ENCODE measurements at regions not wholly inside any gene's neighbourhood (a gene's known extent, or its start where the extent isn't known, plus 50 kb on each side); places are given as distances from the start of the nearest gene placed in this dataset.
"Not testable (repeated sequence)": the region's sequence is repeated elsewhere in the genome, so short reads cannot be mapped to it uniquely, and the experiment has no call there.

- no peak for DNase-seq (ENCODE audit: extremely low read depth, low read depth)
- TF ChIP-seq, protein P1, sequence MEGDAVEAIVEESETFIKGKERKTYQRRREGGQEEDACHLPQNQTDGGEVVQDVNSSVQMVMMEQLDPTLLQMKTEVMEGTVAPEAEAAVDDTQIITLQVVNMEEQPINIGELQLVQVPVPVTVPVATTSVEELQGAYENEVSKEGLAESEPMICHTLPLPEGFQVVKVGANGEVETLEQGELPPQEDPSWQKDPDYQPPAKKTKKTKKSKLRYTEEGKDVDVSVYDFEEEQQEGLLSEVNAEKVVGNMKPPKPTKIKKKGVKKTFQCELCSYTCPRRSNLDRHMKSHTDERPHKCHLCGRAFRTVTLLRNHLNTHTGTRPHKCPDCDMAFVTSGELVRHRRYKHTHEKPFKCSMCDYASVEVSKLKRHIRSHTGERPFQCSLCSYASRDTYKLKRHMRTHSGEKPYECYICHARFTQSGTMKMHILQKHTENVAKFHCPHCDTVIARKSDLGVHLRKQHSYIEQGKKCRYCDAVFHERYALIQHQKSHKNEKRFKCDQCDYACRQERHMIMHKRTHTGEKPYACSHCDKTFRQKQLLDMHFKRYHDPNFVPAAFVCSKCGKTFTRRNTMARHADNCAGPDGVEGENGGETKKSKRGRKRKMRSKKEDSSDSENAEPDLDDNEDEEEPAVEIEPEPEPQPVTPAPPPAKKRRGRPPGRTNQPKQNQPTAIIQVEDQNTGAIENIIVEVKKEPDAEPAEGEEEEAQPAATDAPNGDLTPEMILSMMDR (IDR thresholded peaks at IDR 0.05; ENCODE audit: low read depth, low read length): no peak
These were observed 470.3 kb upstream of the FRG2C start for GRCh38 chr3:75193797-75194196.

DNA sequence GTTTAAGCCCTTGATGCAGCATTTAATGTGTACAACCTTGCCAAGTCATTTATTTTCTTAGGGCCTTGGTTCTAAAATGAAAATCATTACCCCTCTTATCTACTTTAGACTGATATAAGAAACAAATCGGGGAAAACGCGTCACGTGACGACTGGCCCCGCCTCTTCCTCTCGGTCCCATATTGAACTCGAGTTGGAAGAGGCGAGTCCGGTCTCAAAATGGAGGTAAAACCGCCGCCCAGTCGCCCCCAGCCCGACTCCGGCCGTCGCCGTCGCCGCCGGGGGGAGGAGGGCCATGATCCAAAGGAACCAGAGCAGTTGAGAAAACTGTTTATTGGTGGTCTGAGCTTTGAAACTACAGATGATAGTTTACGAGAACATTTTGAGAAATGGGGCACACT, 449.8 kb upstream of the FRG2C start:
- not testable (repeated sequence) for DNase-seq (ENCODE audit: extremely low read depth, low read depth)

DNA sequence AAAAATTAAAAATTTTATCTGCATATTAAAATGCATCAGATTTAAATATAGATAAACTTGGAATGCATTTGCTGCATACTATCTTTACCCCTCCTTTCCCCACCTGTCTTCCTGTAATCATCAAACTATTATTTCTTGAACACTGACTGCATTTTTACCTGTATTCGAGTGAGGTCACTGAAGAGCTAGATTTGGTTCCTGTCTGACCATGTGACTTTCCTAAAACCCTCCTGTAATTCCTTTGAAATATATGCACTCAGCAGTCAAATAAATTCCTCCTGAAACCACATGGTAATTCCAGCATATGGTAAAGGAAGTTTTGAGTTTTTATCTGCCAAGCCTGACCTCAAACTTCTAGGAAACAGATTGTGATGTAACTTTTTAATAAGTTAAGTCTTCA, 445.6 kb upstream of the FRG2C start:
- DNase-seq (ENCODE audit: extremely low read depth, low read depth): no peak
- TF ChIP-seq, protein P1 (IDR thresholded peaks at IDR 0.05; ENCODE audit: low read depth, low read length): no peak

- DNase-seq (ENCODE audit: extremely low read depth, low read depth): no peak
These were observed 443.2 kb upstream of the FRG2C start for GRCh38 chr3:75220932-75221331.

GRCh38 chr3:75224412-75224811, 439.7 kb upstream of the FRG2C start:
- TF ChIP-seq, protein P1 (IDR thresholded peaks at IDR 0.05; ENCODE audit: low read depth, low read length): no peak
- no peak for DNase-seq (ENCODE audit: extremely low read depth, low read depth)

More at GRCh38 chr3:75220932-75221331, 443.2 kb upstream of the FRG2C start:
- TF ChIP-seq, protein P1 (IDR thresholded peaks at IDR 0.05; ENCODE audit: low read depth, low read length): no peak

GRCh38 chr3:75232216-75232615, 431.9 kb upstream of the FRG2C start:
- TF ChIP-seq, protein P1 (IDR thresholded peaks at IDR 0.05; ENCODE audit: low read depth, low read length): no peak
- no peak for DNase-seq (ENCODE audit: extremely low read depth, low read depth)

- DNase-seq (ENCODE audit: extremely low read depth, low read depth): no peak
- TF ChIP-seq, protein P1 (IDR thresholded peaks at IDR 0.05; ENCODE audit: low read depth, low read length): no peak
These were observed 428.5 kb upstream of the FRG2C start for GRCh38 chr3:75235631-75236030.

- DNase-seq (ENCODE audit: extremely low read depth, low read depth): no peak
- TF ChIP-seq, protein P1 (IDR thresholded peaks at IDR 0.05; ENCODE audit: low read depth, low read length): no peak
These were observed 427.1 kb upstream of the FRG2C start for GRCh38 chr3:75237053-75237452.

Data from AG09319 (cell line).